ENCODE measurements at regions not wholly inside any gene's neighbourhood (a gene's known extent, or its start where the extent isn't known, plus 50 kb on each side); places are given as distances from the start of the nearest gene placed in this dataset.

DNA sequence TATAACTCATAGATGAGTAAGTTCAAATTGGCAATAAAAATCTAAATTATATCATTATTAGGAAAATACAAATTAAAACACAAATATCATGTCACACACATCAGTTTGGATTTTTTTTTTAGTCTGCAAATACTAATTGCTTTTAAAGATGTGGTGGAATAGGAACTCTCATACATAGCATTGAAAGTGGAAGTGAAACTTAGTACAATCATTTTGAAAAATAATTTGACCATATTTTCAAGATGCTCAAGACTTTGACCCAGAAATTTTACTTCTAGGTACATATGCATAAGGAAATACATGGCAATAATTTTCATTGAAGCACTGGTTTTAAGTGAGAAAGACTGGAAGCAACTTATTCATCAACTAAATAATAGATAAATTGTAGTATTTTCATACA is 147.5 kb upstream of the SMIM31 start:
- TF ChIP-seq CTCF (IDR thresholded peaks at IDR 0.05; ENCODE audit: borderline replicate concordance, extremely low read depth, insufficient read depth), result no peak
- no peak for DNase-seq
- intact Hi-C loops (cut with DNase I), result no loop called here
- H3K4me3 ChIP-seq (ENCODE audit: low read length in 3 of 3), result no peak overlapping the region
- H3K4me1 ChIP-seq (ENCODE audit: control insufficient read depth in 2 of 3, insufficient read depth in 2 of 3, low read depth in 1 of 3, low read length in 3 of 3), result no peaks in the 10 kb centered on the region
- peak; percentile 82 for FAIRE-seq
- no peaks in the 10 kb centered on the region for H3K36me3 ChIP-seq (ENCODE audit: control insufficient read depth in 2 of 3, insufficient read depth in 3 of 3, low read length in 3 of 3)
- peaks cover 0 to 5% (median 0%) of the 10 kb centered on the region in 3 donors for H3K9me3 ChIP-seq (ENCODE audit: control insufficient read depth in 2 of 3, insufficient read depth in 1 of 3, low read length in 3 of 3)
- H3K27me3 ChIP-seq (ENCODE audit: control insufficient read depth, insufficient read depth, low read length), result no peaks in the 10 kb centered on the region
- H3K9ac ChIP-seq (ENCODE audit: low read length in 3 of 3), result no peak overlapping the region
- H3K27ac ChIP-seq (ENCODE audit: low read depth in 2 of 2, low read length in 2 of 2), result no peak overlapping the region

DNA sequence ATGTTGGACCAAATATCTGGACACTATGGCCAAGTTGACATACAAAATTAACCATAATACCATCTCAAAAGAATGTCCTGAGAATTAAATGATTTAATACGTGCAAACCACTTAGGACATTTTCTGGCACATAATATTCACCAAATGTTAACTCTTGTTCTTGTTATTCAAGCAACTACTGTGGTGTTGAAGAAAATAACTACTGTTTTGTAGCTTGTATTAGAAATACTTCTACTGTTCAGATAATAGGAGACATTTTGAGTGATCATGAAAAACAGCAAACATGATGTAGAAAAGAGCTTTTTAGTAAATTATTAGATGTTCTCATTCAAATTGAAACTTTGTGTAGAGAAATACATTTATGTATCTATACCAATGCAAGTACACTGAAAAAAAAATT is 140.7 kb upstream of the SMIM31 start:
- Histone ChIP-seq H3K4me3 (ENCODE audit: low read length in 3 of 3) (no peak overlapping the region), H3K27ac (ENCODE audit: low read depth in 2 of 2, low read length in 2 of 2) (no peak overlapping the region), H3K4me1 (ENCODE audit: control insufficient read depth in 2 of 3, insufficient read depth in 2 of 3, low read depth in 1 of 3, low read length in 3 of 3) (no peaks in the 10 kb centered on the region), H3K36me3 (ENCODE audit: control insufficient read depth in 2 of 3, insufficient read depth in 3 of 3, low read length in 3 of 3) (no peaks in the 10 kb centered on the region), H3K27me3 (ENCODE audit: control insufficient read depth, insufficient read depth, low read length) (no peaks in the 10 kb centered on the region), H3K9ac (ENCODE audit: low read length in 3 of 3) (no peak overlapping the region), H3K9me3 (ENCODE audit: control insufficient read depth in 2 of 3, insufficient read depth in 1 of 3, low read length in 3 of 3) (no peaks in the 10 kb centered on the region)
- DNase-seq, result no peak
- intact Hi-C loops (cut with DNase I), result no loop called here
- TF ChIP-seq CTCF (IDR thresholded peaks at IDR 0.05; ENCODE audit: borderline replicate concordance, extremely low read depth, insufficient read depth), result no peak
- no peak for FAIRE-seq

GRCh38 chr4:164613792-164614191 is 140.1 kb upstream of the SMIM31 start:
- Histone ChIP-seq H3K27me3 (ENCODE audit: control insufficient read depth, insufficient read depth, low read length) (no peaks in the 10 kb centered on the region), H3K9ac (ENCODE audit: low read length in 3 of 3) (no peak overlapping the region), H3K27ac (ENCODE audit: low read depth in 2 of 2, low read length in 2 of 2) (no peak overlapping the region), H3K4me3 (ENCODE audit: low read length in 3 of 3) (no peak overlapping the region), H3K9me3 (ENCODE audit: control insufficient read depth in 2 of 3, insufficient read depth in 1 of 3, low read length in 3 of 3) (no peaks in the 10 kb centered on the region), H3K4me1 (ENCODE audit: control insufficient read depth in 2 of 3, insufficient read depth in 2 of 3, low read depth in 1 of 3, low read length in 3 of 3) (no peaks in the 10 kb centered on the region), H3K36me3 (ENCODE audit: control insufficient read depth in 2 of 3, insufficient read depth in 3 of 3, low read length in 3 of 3) (no peaks in the 10 kb centered on the region)
- FAIRE-seq, result no peak
- DNase-seq, result peak in 2 of 5 donors; percentile 1 to 12
- no peak for TF ChIP-seq CTCF (IDR thresholded peaks at IDR 0.05; ENCODE audit: borderline replicate concordance, extremely low read depth, insufficient read depth)
- intact Hi-C loops (cut with DNase I), result no loop called here

- no peak overlapping the region for H3K9ac ChIP-seq (ENCODE audit: low read length in 3 of 3)
- H3K9me3 ChIP-seq (ENCODE audit: control insufficient read depth in 2 of 3, insufficient read depth in 1 of 3, low read length in 3 of 3), result no peaks in the 10 kb centered on the region
- H3K4me1 ChIP-seq (ENCODE audit: control insufficient read depth in 2 of 3, insufficient read depth in 2 of 3, low read depth in 1 of 3, low read length in 3 of 3), result no peaks in the 10 kb centered on the region
- no peak overlapping the region for H3K27ac ChIP-seq (ENCODE audit: low read depth in 2 of 2, low read length in 2 of 2)
- intact Hi-C loops (cut with DNase I), result no loop called here
- no peak for TF ChIP-seq CTCF (IDR thresholded peaks at IDR 0.05; ENCODE audit: borderline replicate concordance, extremely low read depth, insufficient read depth)
- no peak for FAIRE-seq
- H3K36me3 ChIP-seq (ENCODE audit: control insufficient read depth in 2 of 3, insufficient read depth in 3 of 3, low read length in 3 of 3), result no peaks in the 10 kb centered on the region
- no peak overlapping the region for H3K4me3 ChIP-seq (ENCODE audit: low read length in 3 of 3)
- no peaks in the 10 kb centered on the region for H3K27me3 ChIP-seq (ENCODE audit: control insufficient read depth, insufficient read depth, low read length)
- DNase-seq, result no peak
Measured at GRCh38 chr4:164614329-164614728, 139.6 kb upstream of the SMIM31 start.
